Liver (tissue), 8 donors: ENCODE measurements at regions not wholly inside any gene's neighbourhood (a gene's known extent, or its start where the extent isn't known, plus 50 kb on each side); places are given as distances from the start of the nearest gene placed in this dataset.

ENCODE experiments used
- DNase-seq: peaks from one replicate; pipeline ENCODE4 v3.0.0-alpha.2; 2017; ENCODE audit warnings: low spot score
- H3K27ac ChIP-seq, 2 donors: one replicate each; pipeline ENCODE4 v1.7.0; 2013; ENCODE audit warnings: inconsistent platforms in 2 of 2, low read length in 2 of 2, control low read depth in 1 of 2, low read depth in 1 of 2, mild to moderate bottlenecking in 1 of 2
- H3K27me3 ChIP-seq, 4 donors: one replicate each; pipeline versions ENCODE4 v1.6.1 to v1.7.0; 2013; ENCODE audit warnings: low read length in 3 of 4, inconsistent platforms in 1 of 4, mild to moderate bottlenecking in 1 of 4, moderate library complexity in 1 of 4; ENCODE audit not compliant: control insufficient read depth in 4 of 4, insufficient read depth in 4 of 4
- H3K36me3 ChIP-seq, 4 donors: one replicate each; pipeline versions ENCODE4 v1.6.1 to v1.7.0; 2013; ENCODE audit warnings: low read length in 3 of 4, mild to moderate bottlenecking in 3 of 4, low read depth in 1 of 4, moderate library complexity in 1 of 4; ENCODE audit not compliant: control insufficient read depth in 4 of 4, insufficient read depth in 3 of 4
- H3K4me1 ChIP-seq, 4 donors: one replicate each; pipeline versions ENCODE4 v1.6.1 to v1.7.0; 2013; ENCODE audit warnings: low read length in 3 of 4, mild to moderate bottlenecking in 3 of 4, moderate library complexity in 1 of 4; ENCODE audit not compliant: control insufficient read depth in 4 of 4, insufficient read depth in 4 of 4
- H3K4me3 ChIP-seq, 3 donors: one replicate each; pipeline versions ENCODE4 v1.6.1 to v1.7.0; 2013; ENCODE audit warnings: low read length in 3 of 3, control low read depth in 1 of 3, low read depth in 1 of 3, mild to moderate bottlenecking in 1 of 3
- H3K9ac ChIP-seq, 2 donors: one replicate each; pipeline ENCODE4 v1.7.0; 2013; ENCODE audit warnings: low read length in 2 of 2, mild to moderate bottlenecking in 2 of 2, moderate library complexity in 2 of 2, control low read depth in 1 of 2, low read depth in 1 of 2
- H3K9me3 ChIP-seq, 4 donors: one replicate each; pipeline versions ENCODE4 v1.6.1 to v1.7.0; 2013; ENCODE audit warnings: low read length in 3 of 4; ENCODE audit not compliant: control insufficient read depth in 4 of 4
- EGR1 ChIP-seq, 2 donors: IDR thresholded peaks; 2 replicates each; pipeline ENCODE4 v1.6.1; 2016 to 2018; ENCODE audit warnings: antibody characterized with exemption in 2 of 2, low read depth in 2 of 2
- FOXA1 ChIP-seq: IDR thresholded peaks from 2 replicates; pipeline ENCODE4 v1.6.1; 2016; ENCODE audit warnings: antibody characterized with exemption
- FOXA2 ChIP-seq: IDR thresholded peaks from 2 replicates; pipeline ENCODE4 v1.6.1; 2016; ENCODE audit warnings: antibody characterized with exemption
- GABPA ChIP-seq, 2 donors: IDR thresholded peaks in 1 of 2; conservative IDR thresholded peaks in 1 of 2; 2 replicates each; pipeline ENCODE4 v1.6.1; 2016; ENCODE audit warnings: antibody characterized with exemption in 2 of 2, mild to moderate bottlenecking in 1 of 2, moderate library complexity in 1 of 2
- HNF4A ChIP-seq, 2 donors: conservative IDR thresholded peaks; 2 replicates each; pipeline ENCODE4 v1.6.1; 2016; ENCODE audit warnings: antibody characterized with exemption in 2 of 2, mild to moderate bottlenecking in 2 of 2
- HNF4G ChIP-seq: IDR thresholded peaks from 2 replicates; pipeline ENCODE4 v1.6.1; 2016; ENCODE audit warnings: antibody characterized with exemption
- JUND ChIP-seq, 2 donors: IDR thresholded peaks; 2 replicates each; pipeline ENCODE4 v1.6.1; 2016; ENCODE audit warnings: antibody characterized with exemption in 2 of 2
- NR2F2 ChIP-seq: IDR thresholded peaks from 2 replicates; pipeline ENCODE4 v1.6.1; 2016; ENCODE audit warnings: antibody characterized with exemption
- RAD21 ChIP-seq, 2 donors: IDR thresholded peaks; 2 replicates each; pipeline ENCODE4 v1.6.1; 2016; ENCODE audit warnings: antibody characterized with exemption in 2 of 2, mild to moderate bottlenecking in 2 of 2
- RXRA ChIP-seq, 2 donors: IDR thresholded peaks; 2 replicates each; pipeline ENCODE4 v1.6.1; 2017 to 2018; ENCODE audit warnings: antibody characterized with exemption in 2 of 2, mild to moderate bottlenecking in 1 of 2
- SP1 ChIP-seq: IDR thresholded peaks from 2 replicates; pipeline ENCODE4 v1.6.1; 2018; ENCODE audit warnings: antibody characterized with exemption, mild to moderate bottlenecking
- TAF1 ChIP-seq: conservative IDR thresholded peaks from 2 replicates; pipeline ENCODE4 v1.6.1; 2016; ENCODE audit warnings: antibody characterized with exemption, mild to moderate bottlenecking
- YY1 ChIP-seq: IDR thresholded peaks from 2 replicates; pipeline ENCODE4 v1.6.1; 2016; ENCODE audit warnings: antibody characterized with exemption, mild to moderate bottlenecking
- ZBTB33 ChIP-seq: IDR thresholded peaks from 2 replicates; pipeline ENCODE4 v1.6.1; 2016; ENCODE audit warnings: antibody characterized with exemption
- WGBS: extraction: QIAGEN DNeasy Blood & Tissue Kit; methylation state at CpG from one replicate; pipeline ENCODE4 v1.1.7; 2013; 5-methylcytosine and 5-hydroxymethylcytosine counted together
- TF ChIP-seq, protein P1 (sequence below): IDR thresholded peaks from 2 replicates; pipeline ENCODE4 v1.6.1; 2016; ENCODE audit warnings: antibody characterized with exemption
- TF ChIP-seq, protein P2 (sequence below): IDR thresholded peaks from 2 replicates; pipeline ENCODE4 v1.6.1; 2016; ENCODE audit warnings: antibody characterized with exemption
- TF ChIP-seq, protein P3 (sequence below): fragments of 150-350 bp; IDR thresholded peaks from 2 replicates; pipeline ENCODE4 v1.5.1; 2017; ENCODE audit warnings: improper control_type of control experiment, low read depth, low read length; ENCODE audit not compliant: missing input control
- TF ChIP-seq, protein P4 (sequence below): IDR thresholded peaks from 2 replicates; pipeline ENCODE4 v1.6.1; 2016; ENCODE audit warnings: antibody characterized with exemption, mild to moderate bottlenecking
- donor health status: healthy.
- donor health status: healthy.
- donor health status: healthy.
- donor health status: healthy.
- donor health status: healthy.

GRCh38 chr1:83125456-83125855 is 873.5 kb downstream of the TTLL7 start:
- H3K27me3 ChIP-seq = no peaks in the 10 kb centered on the region
- no peaks in the 10 kb centered on the region for H3K4me1 ChIP-seq
- no peak overlapping the region for H3K27ac ChIP-seq
- no peak overlapping the region for H3K4me3 ChIP-seq
- TF ChIP-seq RAD21 (IDR thresholded peaks at IDR 0.05) = no peak
- TF ChIP-seq, protein P1, sequence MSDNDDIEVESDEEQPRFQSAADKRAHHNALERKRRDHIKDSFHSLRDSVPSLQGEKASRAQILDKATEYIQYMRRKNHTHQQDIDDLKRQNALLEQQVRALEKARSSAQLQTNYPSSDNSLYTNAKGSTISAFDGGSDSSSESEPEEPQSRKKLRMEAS = no peak
- TF ChIP-seq ZBTB33 = no peak
- TF ChIP-seq EGR1 (IDR thresholded peaks at IDR 0.05; ENCODE audit: low read depth in 2 of 2) = no peak
- no peak for TF ChIP-seq FOXA2
- TF ChIP-seq RXRA (IDR thresholded peaks at IDR 0.05) = no peak
- no peak for TF ChIP-seq JUND (IDR thresholded peaks at IDR 0.05)
- no peak for TF ChIP-seq GABPA (IDR thresholded peaks at IDR 0.05 in 1 of 2, conservative IDR thresholded peaks at IDR 0.05 in 1 of 2)
- TF ChIP-seq, protein P2, sequence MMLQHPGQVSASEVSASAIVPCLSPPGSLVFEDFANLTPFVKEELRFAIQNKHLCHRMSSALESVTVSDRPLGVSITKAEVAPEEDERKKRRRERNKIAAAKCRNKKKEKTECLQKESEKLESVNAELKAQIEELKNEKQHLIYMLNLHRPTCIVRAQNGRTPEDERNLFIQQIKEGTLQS = no peak
- no peak for TF ChIP-seq TAF1
- no peak for TF ChIP-seq YY1
- TF ChIP-seq FOXA1 = no peak
- TF ChIP-seq, protein P3, sequence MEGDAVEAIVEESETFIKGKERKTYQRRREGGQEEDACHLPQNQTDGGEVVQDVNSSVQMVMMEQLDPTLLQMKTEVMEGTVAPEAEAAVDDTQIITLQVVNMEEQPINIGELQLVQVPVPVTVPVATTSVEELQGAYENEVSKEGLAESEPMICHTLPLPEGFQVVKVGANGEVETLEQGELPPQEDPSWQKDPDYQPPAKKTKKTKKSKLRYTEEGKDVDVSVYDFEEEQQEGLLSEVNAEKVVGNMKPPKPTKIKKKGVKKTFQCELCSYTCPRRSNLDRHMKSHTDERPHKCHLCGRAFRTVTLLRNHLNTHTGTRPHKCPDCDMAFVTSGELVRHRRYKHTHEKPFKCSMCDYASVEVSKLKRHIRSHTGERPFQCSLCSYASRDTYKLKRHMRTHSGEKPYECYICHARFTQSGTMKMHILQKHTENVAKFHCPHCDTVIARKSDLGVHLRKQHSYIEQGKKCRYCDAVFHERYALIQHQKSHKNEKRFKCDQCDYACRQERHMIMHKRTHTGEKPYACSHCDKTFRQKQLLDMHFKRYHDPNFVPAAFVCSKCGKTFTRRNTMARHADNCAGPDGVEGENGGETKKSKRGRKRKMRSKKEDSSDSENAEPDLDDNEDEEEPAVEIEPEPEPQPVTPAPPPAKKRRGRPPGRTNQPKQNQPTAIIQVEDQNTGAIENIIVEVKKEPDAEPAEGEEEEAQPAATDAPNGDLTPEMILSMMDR = no peak
- TF ChIP-seq NR2F2 = no peak
- DNase-seq = no peak
- no peaks in the 10 kb centered on the region for H3K9me3 ChIP-seq
- 92% methylated on average over 2 of the region's 2 CpGs for WGBS
- H3K36me3 ChIP-seq = no peaks in the 10 kb centered on the region
- no peak overlapping the region for H3K9ac ChIP-seq

GRCh38 chr1:83123019-83123418 is 875.9 kb downstream of the TTLL7 start:
- H3K4me1 ChIP-seq = no peaks in the 10 kb centered on the region
- DNase-seq = no peak
- H3K9ac ChIP-seq = no peak overlapping the region
- H3K36me3 ChIP-seq = no peaks in the 10 kb centered on the region
- no peaks in the 10 kb centered on the region for H3K27me3 ChIP-seq
- WGBS = 98% methylated on average over 3 of the region's 3 CpGs
- no peak overlapping the region for H3K4me3 ChIP-seq
- H3K9me3 ChIP-seq = no peaks in the 10 kb centered on the region
- TF ChIP-seq SP1 = no peak
- no peak for TF ChIP-seq EGR1 (IDR thresholded peaks at IDR 0.05; ENCODE audit: low read depth in 2 of 2)
- TF ChIP-seq, protein P4, sequence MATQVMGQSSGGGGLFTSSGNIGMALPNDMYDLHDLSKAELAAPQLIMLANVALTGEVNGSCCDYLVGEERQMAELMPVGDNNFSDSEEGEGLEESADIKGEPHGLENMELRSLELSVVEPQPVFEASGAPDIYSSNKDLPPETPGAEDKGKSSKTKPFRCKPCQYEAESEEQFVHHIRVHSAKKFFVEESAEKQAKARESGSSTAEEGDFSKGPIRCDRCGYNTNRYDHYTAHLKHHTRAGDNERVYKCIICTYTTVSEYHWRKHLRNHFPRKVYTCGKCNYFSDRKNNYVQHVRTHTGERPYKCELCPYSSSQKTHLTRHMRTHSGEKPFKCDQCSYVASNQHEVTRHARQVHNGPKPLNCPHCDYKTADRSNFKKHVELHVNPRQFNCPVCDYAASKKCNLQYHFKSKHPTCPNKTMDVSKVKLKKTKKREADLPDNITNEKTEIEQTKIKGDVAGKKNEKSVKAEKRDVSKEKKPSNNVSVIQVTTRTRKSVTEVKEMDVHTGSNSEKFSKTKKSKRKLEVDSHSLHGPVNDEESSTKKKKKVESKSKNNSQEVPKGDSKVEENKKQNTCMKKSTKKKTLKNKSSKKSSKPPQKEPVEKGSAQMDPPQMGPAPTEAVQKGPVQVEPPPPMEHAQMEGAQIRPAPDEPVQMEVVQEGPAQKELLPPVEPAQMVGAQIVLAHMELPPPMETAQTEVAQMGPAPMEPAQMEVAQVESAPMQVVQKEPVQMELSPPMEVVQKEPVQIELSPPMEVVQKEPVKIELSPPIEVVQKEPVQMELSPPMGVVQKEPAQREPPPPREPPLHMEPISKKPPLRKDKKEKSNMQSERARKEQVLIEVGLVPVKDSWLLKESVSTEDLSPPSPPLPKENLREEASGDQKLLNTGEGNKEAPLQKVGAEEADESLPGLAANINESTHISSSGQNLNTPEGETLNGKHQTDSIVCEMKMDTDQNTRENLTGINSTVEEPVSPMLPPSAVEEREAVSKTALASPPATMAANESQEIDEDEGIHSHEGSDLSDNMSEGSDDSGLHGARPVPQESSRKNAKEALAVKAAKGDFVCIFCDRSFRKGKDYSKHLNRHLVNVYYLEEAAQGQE = no peak
- no peak for TF ChIP-seq HNF4A (conservative IDR thresholded peaks at IDR 0.05)
- TF ChIP-seq, protein P1 = no peak
- no peak for TF ChIP-seq RXRA (IDR thresholded peaks at IDR 0.05)
- no peak for TF ChIP-seq RAD21 (IDR thresholded peaks at IDR 0.05)
- TF ChIP-seq, protein P3 = no peak
- TF ChIP-seq, protein P2 = no peak
- no peak for TF ChIP-seq HNF4G
- TF ChIP-seq JUND (IDR thresholded peaks at IDR 0.05) = no peak
- no peak for TF ChIP-seq TAF1
- no peak for TF ChIP-seq ZBTB33
- no peak for TF ChIP-seq FOXA1
- no peak overlapping the region for H3K27ac ChIP-seq
